Neural progenitor cell (in vitro differentiated cells): ENCODE measurements at regions not wholly inside any gene's neighbourhood (a gene's known extent, or its start where the extent isn't known, plus 50 kb on each side); places are given as distances from the start of the nearest gene placed in this dataset.

Source experiments
- DNase-seq: peaks from one replicate; pipeline ENCODE4 v3.0.0-alpha.2; 2016; ENCODE audit warnings: low spot score
- H2AFZ ChIP-seq: fragments of 200-600 bp; sonication (generic); replicated peaks from 2 replicates; pipeline ENCODE4 v1.6.1; 2016; ENCODE audit warnings: antibody characterized with exemption
- H3F3A ChIP-seq: fragments of 200-600 bp; sonication (generic); 2 replicates; pipeline ENCODE4 v1.6.1; 2016; ENCODE audit warnings: antibody characterized with exemption, low read depth
- H3K27ac ChIP-seq: fragments of 200-600 bp; sonication (generic); 2 replicates; pipeline ENCODE4 v1.5.1; 2016; ENCODE audit warnings: mild to moderate bottlenecking
- H3K27me3 ChIP-seq: fragments of 200-600 bp; sonication (generic); 2 replicates; pipeline ENCODE4 v1.6.1; 2016; ENCODE audit warnings: mild to moderate bottlenecking, moderate library complexity
- H3K36me3 ChIP-seq: fragments of 200-600 bp; sonication (generic); 2 replicates; pipeline ENCODE4 v1.5.1; 2016
- H3K4me1 ChIP-seq: fragments of 200-600 bp; sonication (generic); 2 replicates; pipeline ENCODE4 v1.6.1; 2016; ENCODE audit warnings: mixed run types
- H3K4me2 ChIP-seq: fragments of 200-600 bp; sonication (generic); 2 replicates; pipeline ENCODE4 v1.6.1; 2016
- H3K4me3 ChIP-seq: fragments of 200-600 bp; sonication (generic); 2 replicates; pipeline ENCODE4 v1.5.1; 2016
- H3K79me2 ChIP-seq: fragments of 200-600 bp; sonication (generic); 2 replicates; pipeline ENCODE4 v1.6.1; 2016; ENCODE audit warnings: low read depth
- H3K9ac ChIP-seq: fragments of 200-600 bp; sonication (generic); 2 replicates; pipeline ENCODE4 v1.6.1; 2016
- H3K9me3 ChIP-seq: fragments of 200-600 bp; sonication (generic); 2 replicates; pipeline ENCODE4 v1.5.1; 2016; ENCODE audit warnings: low read depth
- H4K20me1 ChIP-seq: fragments of 200-600 bp; sonication (generic); 2 replicates; pipeline ENCODE4 v1.6.1; 2016; ENCODE audit warnings: low read depth
- H3K27ac Mint-ChIP-seq: 3 replicates; pipeline ENCODE4 v1.8.0; 2021; ENCODE audit warnings: mixed read lengths
- H3K27me3 Mint-ChIP-seq: 2 replicates; pipeline ENCODE4 v1.8.0; 2022; ENCODE audit warnings: low read depth, mild to moderate bottlenecking, inconsistent platforms, moderate library complexity, mixed read lengths; ENCODE audit not compliant: insufficient read depth
- H3K36me3 Mint-ChIP-seq: 3 replicates; pipeline ENCODE4 v1.8.0; 2021; ENCODE audit warnings: mixed read lengths
- H3K4me1 Mint-ChIP-seq: 3 replicates; pipeline ENCODE4 v1.8.0; 2021; ENCODE audit warnings: mixed read lengths
- H3K4me3 Mint-ChIP-seq: 3 replicates; pipeline ENCODE4 v1.8.0; 2021; ENCODE audit warnings: mild to moderate bottlenecking, moderate library complexity, mixed read lengths
- H3K9me3 Mint-ChIP-seq: 3 replicates; pipeline ENCODE4 v1.8.0; 2020; ENCODE audit warnings: mixed read lengths
- EZH2 ChIP-seq: fragments of 200-600 bp; sonication (generic); IDR thresholded peaks from 2 replicates; pipeline ENCODE4 v1.6.1; 2017; ENCODE audit warnings: antibody characterized with exemption, mild to moderate bottlenecking, moderate library complexity
- EZH2phosphoT487 ChIP-seq: fragments of 200-600 bp; sonication (generic); IDR thresholded peaks from 2 replicates; pipeline ENCODE4 v1.6.1; 2017; ENCODE audit warnings: antibody characterized with exemption
- TF ChIP-seq, protein P1 (sequence below): fragments of 200-600 bp; sonication (generic); IDR thresholded peaks from 2 replicates; pipeline ENCODE4 v1.5.1; 2017; ENCODE audit warnings: antibody characterized with exemption, mild to moderate bottlenecking

GRCh38 chr4:111924696-111925095 is 220.6 kb upstream of the FAM241A start:
- no peak for TF ChIP-seq EZH2
- Histone ChIP-seq H3K4me3 (no peak overlapping the region), H3K4me2 (no peak overlapping the region), H3K27me3 (no peaks in the 10 kb centered on the region), H4K20me1 (no peaks in the 10 kb centered on the region), H3K4me1 (no peaks in the 10 kb centered on the region), H3K9me3 (no peaks in the 10 kb centered on the region), H3K9ac (no peak overlapping the region), H3K27ac (no peak overlapping the region), H3K79me2 (no peaks in the 10 kb centered on the region), H2AFZ (no peak overlapping the region), H3F3A (no peaks in the 10 kb centered on the region), H3K36me3 (no peaks in the 10 kb centered on the region)
- Mint-ChIP-seq H3K27me3 (peaks cover 2% of the 10 kb centered on the region), H3K9me3 (no peaks in the 10 kb centered on the region), H3K4me3 (no peak overlapping the region), H3K36me3 (no peaks in the 10 kb centered on the region), H3K4me1 (no peaks in the 10 kb centered on the region), H3K27ac (no peak overlapping the region)
- DNase-seq, result no peak

GRCh38 chr4:111930659-111931058 is 214.6 kb upstream of the FAM241A start:
- no peaks in the 10 kb centered on the region for H3K27me3 ChIP-seq
- no peak overlapping the region for H3K27ac Mint-ChIP-seq
- no peak for TF ChIP-seq EZH2
- no peak for TF ChIP-seq EZH2phosphoT487
- TF ChIP-seq, protein P1, sequence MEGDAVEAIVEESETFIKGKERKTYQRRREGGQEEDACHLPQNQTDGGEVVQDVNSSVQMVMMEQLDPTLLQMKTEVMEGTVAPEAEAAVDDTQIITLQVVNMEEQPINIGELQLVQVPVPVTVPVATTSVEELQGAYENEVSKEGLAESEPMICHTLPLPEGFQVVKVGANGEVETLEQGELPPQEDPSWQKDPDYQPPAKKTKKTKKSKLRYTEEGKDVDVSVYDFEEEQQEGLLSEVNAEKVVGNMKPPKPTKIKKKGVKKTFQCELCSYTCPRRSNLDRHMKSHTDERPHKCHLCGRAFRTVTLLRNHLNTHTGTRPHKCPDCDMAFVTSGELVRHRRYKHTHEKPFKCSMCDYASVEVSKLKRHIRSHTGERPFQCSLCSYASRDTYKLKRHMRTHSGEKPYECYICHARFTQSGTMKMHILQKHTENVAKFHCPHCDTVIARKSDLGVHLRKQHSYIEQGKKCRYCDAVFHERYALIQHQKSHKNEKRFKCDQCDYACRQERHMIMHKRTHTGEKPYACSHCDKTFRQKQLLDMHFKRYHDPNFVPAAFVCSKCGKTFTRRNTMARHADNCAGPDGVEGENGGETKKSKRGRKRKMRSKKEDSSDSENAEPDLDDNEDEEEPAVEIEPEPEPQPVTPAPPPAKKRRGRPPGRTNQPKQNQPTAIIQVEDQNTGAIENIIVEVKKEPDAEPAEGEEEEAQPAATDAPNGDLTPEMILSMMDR, result no peak

GRCh38 chr4:111933703-111934102 is 211.6 kb upstream of the FAM241A start:
- no peaks in the 10 kb centered on the region for H3F3A ChIP-seq
- Mint-ChIP-seq H3K36me3 (no peaks in the 10 kb centered on the region), H3K27me3 (no peaks in the 10 kb centered on the region)

More at GRCh38 chr4:111930659-111931058, 214.6 kb upstream of the FAM241A start:
- Histone ChIP-seq H3K79me2 (no peaks in the 10 kb centered on the region), H3K9me3 (no peaks in the 10 kb centered on the region), H3K36me3 (no peaks in the 10 kb centered on the region), H3F3A (no peaks in the 10 kb centered on the region), H3K9ac (no peak overlapping the region), H3K4me1 (peaks cover 12% of the 10 kb centered on the region), H4K20me1 (no peaks in the 10 kb centered on the region), H3K27ac (no peak overlapping the region), H2AFZ (no peak overlapping the region), H3K4me2 (no peak overlapping the region), H3K4me3 (no peak overlapping the region)
- Mint-ChIP-seq H3K36me3 (no peaks in the 10 kb centered on the region), H3K9me3 (no peaks in the 10 kb centered on the region), H3K4me3 (no peak overlapping the region), H3K27me3 (no peaks in the 10 kb centered on the region), H3K4me1 (no peaks in the 10 kb centered on the region)
- no peak for DNase-seq

GRCh38 chr4:111934314-111934713 is 210.9 kb upstream of the FAM241A start:
- Histone ChIP-seq H3F3A (no peaks in the 10 kb centered on the region), H3K9ac (no peak overlapping the region), H3K9me3 (no peaks in the 10 kb centered on the region), H3K4me1 (peaks cover 12% of the 10 kb centered on the region), H3K27ac (no peak overlapping the region), H3K79me2 (no peaks in the 10 kb centered on the region), H3K4me3 (no peak overlapping the region), H4K20me1 (no peaks in the 10 kb centered on the region), H3K36me3 (no peaks in the 10 kb centered on the region), H2AFZ (no peak overlapping the region), H3K27me3 (no peaks in the 10 kb centered on the region), H3K4me2 (no peak overlapping the region)
- no peaks in the 10 kb centered on the region for H3K9me3 Mint-ChIP-seq
- H3K27ac Mint-ChIP-seq, result no peak overlapping the region
- H3K36me3 Mint-ChIP-seq, result no peaks in the 10 kb centered on the region
- H3K4me1 Mint-ChIP-seq, result no peaks in the 10 kb centered on the region
- peak; percentile 12 for DNase-seq
- TF ChIP-seq, protein P1, result no peak
- no peak for TF ChIP-seq EZH2phosphoT487
- no peak for TF ChIP-seq EZH2
- H3K27me3 Mint-ChIP-seq, result no peaks in the 10 kb centered on the region
- no peak overlapping the region for H3K4me3 Mint-ChIP-seq

More at GRCh38 chr4:111933703-111934102, 211.6 kb upstream of the FAM241A start:
- H2AFZ ChIP-seq, result no peak overlapping the region
- no peak overlapping the region for H3K27ac ChIP-seq
- H4K20me1 ChIP-seq, result no peaks in the 10 kb centered on the region
- no peak for DNase-seq
- Mint-ChIP-seq H3K9me3 (no peaks in the 10 kb centered on the region), H3K27ac (no peak overlapping the region), H3K4me1 (no peaks in the 10 kb centered on the region), H3K4me3 (no peak overlapping the region)
- H3K9ac ChIP-seq, result no peak overlapping the region
- no peaks in the 10 kb centered on the region for H3K36me3 ChIP-seq
- H3K79me2 ChIP-seq, result no peaks in the 10 kb centered on the region
- no peak overlapping the region for H3K4me2 ChIP-seq
- TF ChIP-seq, protein P1, result no peak
- TF ChIP-seq EZH2phosphoT487, result no peak
- TF ChIP-seq EZH2, result no peak
- no peaks in the 10 kb centered on the region for H3K9me3 ChIP-seq
- H3K4me1 ChIP-seq, result peaks cover 12% of the 10 kb centered on the region
- H3K4me3 ChIP-seq, result no peak overlapping the region
- no peaks in the 10 kb centered on the region for H3K27me3 ChIP-seq
